ENCODE measurements at regions not wholly inside any gene's neighbourhood (a gene's known extent, or its start where the extent isn't known, plus 50 kb on each side); places are given as distances from the start of the nearest gene placed in this dataset.
"Not testable (repeated sequence)": the region's sequence is repeated elsewhere in the genome, so short reads cannot be mapped to it uniquely, and the experiment has no call there.

- TF ChIP-seq CTCF (IDR thresholded peaks at IDR 0.05; ENCODE audit: insufficient read depth, low read length); POLR2AphosphoS5 (IDR thresholded peaks at IDR 0.05; ENCODE audit: low read depth); GABPA (IDR thresholded peaks at IDR 0.05; ENCODE audit: low read depth): not testable (repeated sequence)
Measured at GRCh38 chr6:27008613-27009012, 238.9 kb upstream of the PRSS16 start.

Data from HL-60 (cell line).